ENCODE measurements at regions not wholly inside any gene's neighbourhood (a gene's known extent, or its start where the extent isn't known, plus 50 kb on each side); places are given as distances from the start of the nearest gene placed in this dataset.

DNA sequence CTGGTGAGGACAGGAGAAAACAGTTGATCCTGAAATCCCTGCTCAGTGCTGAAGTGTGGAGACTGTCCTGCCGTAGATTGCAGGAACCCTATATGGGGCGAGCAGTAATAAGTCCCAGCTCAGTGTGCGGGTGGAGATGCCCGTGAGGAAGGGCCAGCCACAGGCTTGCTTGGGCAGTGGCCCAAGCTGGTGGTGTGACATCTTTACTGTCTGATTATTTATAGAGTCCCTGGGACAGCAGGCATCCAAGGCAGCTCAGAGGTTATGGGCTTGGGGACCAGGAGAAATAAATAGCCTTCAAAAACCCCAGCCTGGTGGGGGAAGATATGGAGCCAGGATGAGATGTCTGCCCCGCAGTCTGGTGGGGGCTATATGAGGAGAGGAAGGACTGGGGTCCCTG, 170.7 kb upstream of the POU3F1 start (continued):
- TF ChIP-seq, protein P1, sequence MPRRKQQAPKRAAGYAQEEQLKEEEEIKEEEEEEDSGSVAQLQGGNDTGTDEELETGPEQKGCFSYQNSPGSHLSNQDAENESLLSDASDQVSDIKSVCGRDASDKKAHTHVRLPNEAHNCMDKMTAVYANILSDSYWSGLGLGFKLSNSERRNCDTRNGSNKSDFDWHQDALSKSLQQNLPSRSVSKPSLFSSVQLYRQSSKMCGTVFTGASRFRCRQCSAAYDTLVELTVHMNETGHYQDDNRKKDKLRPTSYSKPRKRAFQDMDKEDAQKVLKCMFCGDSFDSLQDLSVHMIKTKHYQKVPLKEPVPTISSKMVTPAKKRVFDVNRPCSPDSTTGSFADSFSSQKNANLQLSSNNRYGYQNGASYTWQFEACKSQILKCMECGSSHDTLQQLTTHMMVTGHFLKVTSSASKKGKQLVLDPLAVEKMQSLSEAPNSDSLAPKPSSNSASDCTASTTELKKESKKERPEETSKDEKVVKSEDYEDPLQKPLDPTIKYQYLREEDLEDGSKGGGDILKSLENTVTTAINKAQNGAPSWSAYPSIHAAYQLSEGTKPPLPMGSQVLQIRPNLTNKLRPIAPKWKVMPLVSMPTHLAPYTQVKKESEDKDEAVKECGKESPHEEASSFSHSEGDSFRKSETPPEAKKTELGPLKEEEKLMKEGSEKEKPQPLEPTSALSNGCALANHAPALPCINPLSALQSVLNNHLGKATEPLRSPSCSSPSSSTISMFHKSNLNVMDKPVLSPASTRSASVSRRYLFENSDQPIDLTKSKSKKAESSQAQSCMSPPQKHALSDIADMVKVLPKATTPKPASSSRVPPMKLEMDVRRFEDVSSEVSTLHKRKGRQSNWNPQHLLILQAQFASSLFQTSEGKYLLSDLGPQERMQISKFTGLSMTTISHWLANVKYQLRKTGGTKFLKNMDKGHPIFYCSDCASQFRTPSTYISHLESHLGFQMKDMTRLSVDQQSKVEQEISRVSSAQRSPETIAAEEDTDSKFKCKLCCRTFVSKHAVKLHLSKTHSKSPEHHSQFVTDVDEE (CRISPR knock-in tag; IDR thresholded peaks at IDR 0.05): no peak
- TF ChIP-seq, protein P2, sequence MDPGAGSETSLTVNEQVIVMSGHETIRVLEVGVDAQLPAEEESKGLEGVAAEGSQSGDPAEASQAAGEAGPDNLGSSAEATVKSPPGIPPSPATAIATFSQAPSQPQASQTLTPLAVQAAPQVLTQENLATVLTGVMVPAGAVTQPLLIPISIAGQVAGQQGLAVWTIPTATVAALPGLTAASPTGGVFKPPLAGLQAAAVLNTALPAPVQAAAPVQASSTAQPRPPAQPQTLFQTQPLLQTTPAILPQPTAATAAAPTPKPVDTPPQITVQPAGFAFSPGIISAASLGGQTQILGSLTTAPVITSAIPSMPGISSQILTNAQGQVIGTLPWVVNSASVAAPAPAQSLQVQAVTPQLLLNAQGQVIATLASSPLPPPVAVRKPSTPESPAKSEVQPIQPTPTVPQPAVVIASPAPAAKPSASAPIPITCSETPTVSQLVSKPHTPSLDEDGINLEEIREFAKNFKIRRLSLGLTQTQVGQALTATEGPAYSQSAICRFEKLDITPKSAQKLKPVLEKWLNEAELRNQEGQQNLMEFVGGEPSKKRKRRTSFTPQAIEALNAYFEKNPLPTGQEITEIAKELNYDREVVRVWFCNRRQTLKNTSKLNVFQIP (CRISPR knock-in tag; IDR thresholded peaks at IDR 0.05; ENCODE audit: borderline replicate concordance, low read depth): no peak

DNA sequence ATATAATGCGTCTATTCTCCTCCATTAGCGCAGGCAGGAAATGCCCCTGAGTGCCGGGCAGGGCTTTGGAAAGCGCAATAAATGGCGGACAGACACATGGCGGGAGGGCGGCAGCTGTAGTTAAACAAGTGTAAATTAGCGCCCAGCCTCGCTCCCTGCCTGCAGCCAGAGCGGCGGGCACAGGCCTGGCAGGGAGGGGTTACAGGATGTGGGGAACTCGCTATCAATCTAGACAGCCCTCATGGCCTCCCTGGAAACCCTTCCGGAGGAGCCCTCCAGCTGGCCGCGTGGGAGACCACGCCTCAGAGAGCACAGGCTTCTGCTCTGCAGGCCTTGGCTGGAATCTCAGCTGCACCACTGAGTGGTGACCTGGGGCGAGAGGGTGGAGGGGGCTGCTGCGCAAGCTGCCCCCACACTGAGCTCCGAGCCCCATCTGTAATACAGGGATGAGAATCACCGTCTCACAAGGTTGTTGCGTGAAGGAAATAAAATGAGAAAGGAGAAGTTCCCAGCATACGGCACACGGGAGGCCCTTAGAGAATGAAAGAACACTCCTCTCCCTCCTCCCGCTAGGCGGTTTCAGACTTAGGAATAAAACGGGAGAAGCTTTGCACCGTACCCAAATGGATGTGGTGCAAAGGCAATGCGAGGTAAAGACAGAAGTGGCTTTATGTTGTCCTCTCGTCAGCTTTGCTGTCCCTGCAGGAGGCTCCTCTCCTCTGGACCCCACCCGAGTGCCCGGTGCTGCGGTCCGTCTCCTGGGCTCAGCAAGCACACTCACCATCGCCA, 167.2 kb upstream of the POU3F1 start:
- TF ChIP-seq, protein P3, sequence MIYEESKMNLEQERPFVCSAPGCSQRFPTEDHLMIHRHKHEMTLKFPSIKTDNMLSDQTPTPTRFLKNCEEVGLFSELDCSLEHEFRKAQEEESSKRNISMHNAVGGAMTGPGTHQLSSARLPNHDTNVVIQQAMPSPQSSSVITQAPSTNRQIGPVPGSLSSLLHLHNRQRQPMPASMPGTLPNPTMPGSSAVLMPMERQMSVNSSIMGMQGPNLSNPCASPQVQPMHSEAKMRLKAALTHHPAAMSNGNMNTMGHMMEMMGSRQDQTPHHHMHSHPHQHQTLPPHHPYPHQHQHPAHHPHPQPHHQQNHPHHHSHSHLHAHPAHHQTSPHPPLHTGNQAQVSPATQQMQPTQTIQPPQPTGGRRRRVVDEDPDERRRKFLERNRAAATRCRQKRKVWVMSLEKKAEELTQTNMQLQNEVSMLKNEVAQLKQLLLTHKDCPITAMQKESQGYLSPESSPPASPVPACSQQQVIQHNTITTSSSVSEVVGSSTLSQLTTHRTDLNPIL (CRISPR knock-in tag; IDR thresholded peaks at IDR 0.05; ENCODE audit: low read depth): no peak
- no peak for TF ChIP-seq ZFP3 (CRISPR knock-in tag; IDR thresholded peaks at IDR 0.05)
- TF ChIP-seq GLIS3 (CRISPR knock-in tag; IDR thresholded peaks at IDR 0.05): no peak
- TF ChIP-seq RARB (CRISPR knock-in tag; IDR thresholded peaks at IDR 0.05): no peak
- TF ChIP-seq TOX (CRISPR knock-in tag; IDR thresholded peaks at IDR 0.05; ENCODE audit: borderline replicate concordance): no peak
- no peak for TF ChIP-seq ISL1 (CRISPR knock-in tag; IDR thresholded peaks at IDR 0.05)
- no peak for TF ChIP-seq CSDC2 (CRISPR knock-in tag; IDR thresholded peaks at IDR 0.05)
- TF ChIP-seq ZNF70 (CRISPR knock-in tag; IDR thresholded peaks at IDR 0.05): no peak
- TF ChIP-seq, protein P4, sequence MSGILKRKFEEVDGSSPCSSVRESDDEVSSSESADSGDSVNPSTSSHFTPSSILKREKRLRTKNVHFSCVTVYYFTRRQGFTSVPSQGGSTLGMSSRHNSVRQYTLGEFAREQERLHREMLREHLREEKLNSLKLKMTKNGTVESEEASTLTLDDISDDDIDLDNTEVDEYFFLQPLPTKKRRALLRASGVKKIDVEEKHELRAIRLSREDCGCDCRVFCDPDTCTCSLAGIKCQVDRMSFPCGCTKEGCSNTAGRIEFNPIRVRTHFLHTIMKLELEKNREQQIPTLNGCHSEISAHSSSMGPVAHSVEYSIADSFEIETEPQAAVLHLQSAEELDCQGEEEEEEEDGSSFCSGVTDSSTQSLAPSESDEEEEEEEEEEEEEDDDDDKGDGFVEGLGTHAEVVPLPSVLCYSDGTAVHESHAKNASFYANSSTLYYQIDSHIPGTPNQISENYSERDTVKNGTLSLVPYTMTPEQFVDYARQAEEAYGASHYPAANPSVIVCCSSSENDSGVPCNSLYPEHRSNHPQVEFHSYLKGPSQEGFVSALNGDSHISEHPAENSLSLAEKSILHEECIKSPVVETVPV (CRISPR knock-in tag; IDR thresholded peaks at IDR 0.05): no peak
- TF ChIP-seq ESRRG (CRISPR knock-in tag; IDR thresholded peaks at IDR 0.05): no peak
- TF ChIP-seq BACH2 (CRISPR knock-in tag; IDR thresholded peaks at IDR 0.05; ENCODE audit: borderline replicate concordance): no peak
- no peak for ATAC-seq

DNA sequence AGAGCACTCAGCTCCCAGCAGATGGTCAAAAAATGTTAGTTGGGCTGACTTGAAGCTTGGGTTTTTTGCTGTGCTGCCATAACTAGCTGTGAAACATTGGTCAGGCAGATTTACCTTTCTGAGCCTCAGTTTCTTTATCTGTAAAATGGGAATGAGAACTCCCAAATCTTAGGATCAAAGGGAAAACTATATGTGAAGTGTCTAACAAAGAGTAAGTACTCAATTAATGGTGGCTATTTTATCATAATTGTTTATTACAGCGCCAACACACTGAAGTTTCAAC, 164.2 kb upstream of the POU3F1 start:
- ATAC-seq: no peak
- TF ChIP-seq, protein P3 (CRISPR knock-in tag; IDR thresholded peaks at IDR 0.05; ENCODE audit: low read depth): no peak
- TF ChIP-seq PPARA (CRISPR knock-in tag; IDR thresholded peaks at IDR 0.05; ENCODE audit: borderline replicate concordance) (no peak), TCF4 (CRISPR knock-in tag; IDR thresholded peaks at IDR 0.05; ENCODE audit: borderline replicate concordance) (no peak), TOX (CRISPR knock-in tag; IDR thresholded peaks at IDR 0.05; ENCODE audit: borderline replicate concordance) (no peak), OSR1 (CRISPR knock-in tag; IDR thresholded peaks at IDR 0.05) (no peak), BACH2 (CRISPR knock-in tag; IDR thresholded peaks at IDR 0.05; ENCODE audit: borderline replicate concordance) (no peak), ZFP3 (CRISPR knock-in tag; IDR thresholded peaks at IDR 0.05) (no peak), ZNF70 (CRISPR knock-in tag; IDR thresholded peaks at IDR 0.05) (no peak)
- TF ChIP-seq, protein P4 (CRISPR knock-in tag; IDR thresholded peaks at IDR 0.05): no peak
- TF ChIP-seq, protein P5, sequence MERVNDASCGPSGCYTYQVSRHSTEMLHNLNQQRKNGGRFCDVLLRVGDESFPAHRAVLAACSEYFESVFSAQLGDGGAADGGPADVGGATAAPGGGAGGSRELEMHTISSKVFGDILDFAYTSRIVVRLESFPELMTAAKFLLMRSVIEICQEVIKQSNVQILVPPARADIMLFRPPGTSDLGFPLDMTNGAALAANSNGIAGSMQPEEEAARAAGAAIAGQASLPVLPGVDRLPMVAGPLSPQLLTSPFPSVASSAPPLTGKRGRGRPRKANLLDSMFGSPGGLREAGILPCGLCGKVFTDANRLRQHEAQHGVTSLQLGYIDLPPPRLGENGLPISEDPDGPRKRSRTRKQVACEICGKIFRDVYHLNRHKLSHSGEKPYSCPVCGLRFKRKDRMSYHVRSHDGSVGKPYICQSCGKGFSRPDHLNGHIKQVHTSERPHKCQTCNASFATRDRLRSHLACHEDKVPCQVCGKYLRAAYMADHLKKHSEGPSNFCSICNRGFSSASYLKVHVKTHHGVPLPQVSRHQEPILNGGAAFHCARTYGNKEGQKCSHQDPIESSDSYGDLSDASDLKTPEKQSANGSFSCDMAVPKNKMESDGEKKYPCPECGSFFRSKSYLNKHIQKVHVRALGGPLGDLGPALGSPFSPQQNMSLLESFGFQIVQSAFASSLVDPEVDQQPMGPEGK (CRISPR knock-in tag; IDR thresholded peaks at IDR 0.05; ENCODE audit: borderline replicate concordance): no peak
- TF ChIP-seq, protein P1 (CRISPR knock-in tag; IDR thresholded peaks at IDR 0.05): no peak

All from SK-N-SH treated with all-trans-retinoic acid at 6 μM for 48 hours (cell line).